GM13977 (cell line): ENCODE measurements at regions not wholly inside any gene's neighbourhood (a gene's known extent, or its start where the extent isn't known, plus 50 kb on each side); places are given as distances from the start of the nearest gene placed in this dataset.

Experiments
- DNase-seq: peaks from one replicate; pipeline ENCODE4 v3.0.0; 2012; ENCODE audit warnings: low spot score
- CTCF ChIP-seq: IDR thresholded peaks from 2 replicates; pipeline ENCODE4 v1.5.1; 2012; ENCODE audit warnings: mild to moderate bottlenecking, control low read depth; ENCODE audit not compliant: insufficient read depth; ENCODE audit errors: extremely low read depth, missing control alignments
- in situ Hi-C: fragments of 300-500 bp; cut with MboI; formaldehyde crosslinking; loops from one replicate; pipeline ENCODE4 v1.12.0; 2022; ENCODE audit warnings: low sequenced_read_pairs, low pct_unique_long_range_greater_than_20kb, mixed read lengths, inconsistent platforms; ENCODE audit not compliant: unreplicated experiment

GRCh38 chr9:109718861-109719260 is 61.1 kb upstream of the PALM2AKAP2 start:
- DNase-seq: no peak
- in situ Hi-C loops: no loop called here
- no peak for TF ChIP-seq CTCF

DNA sequence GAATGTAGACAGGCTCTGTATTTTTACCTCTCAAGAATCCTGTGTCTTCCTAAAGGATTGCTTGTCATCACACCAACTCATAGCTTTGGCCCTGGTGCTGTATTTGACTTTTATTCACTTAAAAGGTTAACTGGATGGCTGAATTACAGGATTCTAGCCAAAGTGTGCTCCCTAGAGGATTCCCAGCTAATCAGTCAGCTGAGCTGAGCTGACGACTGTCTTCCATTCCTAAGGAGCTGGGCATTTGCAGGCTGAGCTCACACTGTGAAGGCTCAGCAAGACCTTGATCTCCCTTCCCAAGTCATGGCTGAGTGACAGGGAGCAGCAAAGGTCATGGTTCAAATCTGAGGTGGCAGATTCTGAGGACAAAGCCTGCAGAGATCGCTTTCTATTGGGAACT is 59.0 kb upstream of the PALM2AKAP2 start:
- DNase-seq: no peak
- TF ChIP-seq CTCF: no peak
- in situ Hi-C loops: no loop called here

DNA sequence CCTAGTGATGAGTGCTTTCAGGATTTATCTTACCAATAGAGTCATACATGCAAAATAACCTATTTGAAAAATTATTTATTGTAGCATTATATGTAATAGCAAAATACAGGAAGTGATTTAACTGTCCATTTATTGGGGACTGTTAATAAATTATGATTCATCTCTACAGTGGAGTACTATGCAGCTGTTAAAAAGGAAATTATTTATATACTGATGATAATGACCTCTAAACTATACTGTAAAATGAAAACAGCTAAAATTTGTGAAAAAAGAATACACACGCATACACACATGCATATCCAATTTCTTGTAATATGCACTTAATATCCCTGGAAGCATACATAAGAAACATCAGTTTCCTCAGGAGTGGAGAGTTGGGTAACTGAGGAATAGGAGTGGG is 58.0 kb upstream of the PALM2AKAP2 start:
- no peak for DNase-seq
- in situ Hi-C loops: no loop called here
- TF ChIP-seq CTCF: no peak

- no peak for DNase-seq
- no peak for TF ChIP-seq CTCF
- in situ Hi-C loops: no loop called here
Observed at GRCh38 chr9:109723781-109724180, 56.2 kb upstream of the PALM2AKAP2 start.

DNA sequence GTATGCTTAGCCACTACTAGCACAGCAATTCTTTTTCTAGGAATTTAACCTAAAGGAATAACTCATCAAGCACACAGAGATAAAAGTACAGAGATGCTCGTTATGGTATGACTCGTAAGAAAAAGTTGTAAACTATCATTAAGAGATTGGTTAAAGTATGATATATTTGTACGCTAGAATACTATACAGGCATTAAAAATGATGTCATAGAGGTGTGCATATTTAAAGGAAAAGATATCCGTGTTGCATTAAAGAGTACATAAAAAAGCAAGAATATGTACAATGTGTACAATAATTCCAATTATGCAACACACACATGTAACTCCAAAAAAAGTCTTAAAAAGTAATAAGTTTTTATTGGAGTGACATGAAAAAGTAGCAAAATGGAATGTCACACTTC is 54.5 kb upstream of the PALM2AKAP2 start:
- in situ Hi-C loops: no loop called here

DNA sequence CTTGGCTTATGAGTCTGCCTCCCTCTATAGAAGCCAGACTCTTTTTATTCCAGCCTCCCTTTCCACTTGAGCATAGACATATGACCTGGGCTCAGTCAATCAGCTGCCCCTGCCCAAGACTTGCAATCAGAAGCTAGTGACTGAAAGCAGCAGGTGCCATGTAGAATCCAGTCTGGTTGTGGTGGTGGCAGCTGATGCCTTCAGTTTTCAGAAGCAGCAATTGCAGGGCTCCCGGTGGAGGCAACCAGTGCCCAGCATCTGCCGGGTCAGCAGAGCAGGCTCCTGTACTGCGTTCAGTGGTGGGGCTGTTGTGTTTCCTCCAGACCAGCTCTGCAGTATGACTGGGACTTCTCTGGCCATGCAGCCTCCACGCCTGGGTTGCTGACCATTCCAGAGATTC is 53.9 kb upstream of the PALM2AKAP2 start:
- no peak for TF ChIP-seq CTCF
- in situ Hi-C loops: no loop called here
- DNase-seq: no peak

More for the DNA sequence above, 54.5 kb upstream of the PALM2AKAP2 start:
- DNase-seq: no peak
- no peak for TF ChIP-seq CTCF
